ENCODE measurements at regions not wholly inside any gene's neighbourhood (a gene's known extent, or its start where the extent isn't known, plus 50 kb on each side); places are given as distances from the start of the nearest gene placed in this dataset.
"Not testable (repeated sequence)": the region's sequence is repeated elsewhere in the genome, so short reads cannot be mapped to it uniquely, and the experiment has no call there.

DNA sequence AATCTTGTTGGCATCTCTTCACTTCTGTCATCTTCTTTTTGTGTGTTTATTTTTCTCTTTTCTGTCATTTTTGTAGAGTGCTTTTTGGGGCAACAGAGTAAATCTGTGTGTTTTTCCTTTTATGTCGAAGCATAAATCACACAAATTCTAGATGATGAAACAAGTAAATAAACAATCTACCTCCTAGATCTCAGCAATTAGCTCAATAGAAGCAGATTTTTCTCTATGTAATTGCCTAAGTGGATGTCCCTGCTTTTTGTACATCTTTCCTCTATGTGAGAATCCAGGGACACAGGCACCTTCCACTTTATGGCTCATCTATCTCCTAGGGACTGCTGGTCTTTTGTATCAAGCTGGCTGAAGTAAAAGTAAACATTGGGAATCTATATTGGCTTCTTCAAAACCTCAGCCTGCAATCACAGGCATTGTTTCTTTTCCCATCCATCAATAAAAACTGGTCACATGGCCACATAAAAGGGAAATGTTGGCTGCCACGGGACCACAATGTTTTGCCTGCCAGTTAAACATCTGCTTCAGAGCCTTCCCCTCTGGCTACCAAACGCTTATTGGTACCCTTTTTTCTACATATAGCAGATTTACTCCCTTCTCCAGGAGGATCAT, 323.8 kb downstream of the LMO7 start:
- H2AFZ ChIP-seq (ENCODE audit: low read depth, low read length) = no peak overlapping the region
- H3K4me1 ChIP-seq (ENCODE audit: low read length) = peaks cover 33% of the 10 kb centered on the region
- no peaks in the 10 kb centered on the region for H3K79me2 ChIP-seq (ENCODE audit: low read length)
- peak overlapping the region; percentile 20; the same call in 1 of the 2 replicates for H3K27ac ChIP-seq (ENCODE audit: low read length)
- H3K9ac ChIP-seq (ENCODE audit: low read length) = no peak overlapping the region
- peak overlapping the region; percentile 23 for H3K4me3 ChIP-seq (ENCODE audit: low read length)
- H3K27me3 ChIP-seq (ENCODE audit: low read depth, low read length) = peaks cover 11% of the 10 kb centered on the region
- H3K36me3 ChIP-seq (replicated peaks; ENCODE audit: low read depth, low read length) = no peaks in the 10 kb centered on the region
- H3K4me2 ChIP-seq (ENCODE audit: low read length) = peak overlapping the region; percentile 70
- no peaks in the 10 kb centered on the region for H4K20me1 ChIP-seq (ENCODE audit: insufficient read depth, low read length)
- TF ChIP-seq EZH2phosphoT487 (IDR thresholded peaks at IDR 0.05; ENCODE audit: low read depth) = no peak
- TF ChIP-seq, protein P1, sequence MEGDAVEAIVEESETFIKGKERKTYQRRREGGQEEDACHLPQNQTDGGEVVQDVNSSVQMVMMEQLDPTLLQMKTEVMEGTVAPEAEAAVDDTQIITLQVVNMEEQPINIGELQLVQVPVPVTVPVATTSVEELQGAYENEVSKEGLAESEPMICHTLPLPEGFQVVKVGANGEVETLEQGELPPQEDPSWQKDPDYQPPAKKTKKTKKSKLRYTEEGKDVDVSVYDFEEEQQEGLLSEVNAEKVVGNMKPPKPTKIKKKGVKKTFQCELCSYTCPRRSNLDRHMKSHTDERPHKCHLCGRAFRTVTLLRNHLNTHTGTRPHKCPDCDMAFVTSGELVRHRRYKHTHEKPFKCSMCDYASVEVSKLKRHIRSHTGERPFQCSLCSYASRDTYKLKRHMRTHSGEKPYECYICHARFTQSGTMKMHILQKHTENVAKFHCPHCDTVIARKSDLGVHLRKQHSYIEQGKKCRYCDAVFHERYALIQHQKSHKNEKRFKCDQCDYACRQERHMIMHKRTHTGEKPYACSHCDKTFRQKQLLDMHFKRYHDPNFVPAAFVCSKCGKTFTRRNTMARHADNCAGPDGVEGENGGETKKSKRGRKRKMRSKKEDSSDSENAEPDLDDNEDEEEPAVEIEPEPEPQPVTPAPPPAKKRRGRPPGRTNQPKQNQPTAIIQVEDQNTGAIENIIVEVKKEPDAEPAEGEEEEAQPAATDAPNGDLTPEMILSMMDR (IDR thresholded peaks at IDR 0.05; ENCODE audit: low read depth, low read length) = no peak
- H3K9me3 ChIP-seq (ENCODE audit: insufficient read depth, low read length) = no peaks in the 10 kb centered on the region

DNA sequence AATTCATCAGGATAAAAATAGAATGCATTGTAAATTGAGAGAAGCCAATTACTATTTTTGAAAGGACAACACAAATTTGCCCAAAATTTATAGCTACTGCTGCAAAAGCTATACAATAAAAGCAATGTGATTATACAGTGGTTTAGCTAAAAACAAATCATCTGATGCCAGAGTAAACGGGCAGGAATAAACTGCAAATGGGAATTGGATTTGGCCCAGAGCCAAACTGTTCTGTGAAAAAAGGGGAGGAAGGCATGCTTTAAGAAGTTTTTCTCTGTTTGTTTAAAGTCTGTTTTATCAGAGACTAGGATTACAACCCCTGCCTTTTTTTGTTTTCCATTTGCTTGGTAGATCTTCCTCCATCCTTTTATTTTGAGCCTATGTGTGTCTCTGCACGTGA, 317.5 kb downstream of the LMO7 start:
- not testable (repeated sequence) for H3K4me3 ChIP-seq (ENCODE audit: low read length); H2AFZ ChIP-seq (ENCODE audit: low read depth, low read length); H4K20me1 ChIP-seq (ENCODE audit: insufficient read depth, low read length); H3K9ac ChIP-seq (ENCODE audit: low read length); H3K27me3 ChIP-seq (ENCODE audit: low read depth, low read length); H3K27ac ChIP-seq (ENCODE audit: low read length); H3K9me3 ChIP-seq (ENCODE audit: insufficient read depth, low read length); H3K4me1 ChIP-seq (ENCODE audit: low read length); H3K4me2 ChIP-seq (ENCODE audit: low read length); H3K79me2 ChIP-seq (ENCODE audit: low read length); H3K36me3 ChIP-seq (replicated peaks; ENCODE audit: low read depth, low read length)

DNA sequence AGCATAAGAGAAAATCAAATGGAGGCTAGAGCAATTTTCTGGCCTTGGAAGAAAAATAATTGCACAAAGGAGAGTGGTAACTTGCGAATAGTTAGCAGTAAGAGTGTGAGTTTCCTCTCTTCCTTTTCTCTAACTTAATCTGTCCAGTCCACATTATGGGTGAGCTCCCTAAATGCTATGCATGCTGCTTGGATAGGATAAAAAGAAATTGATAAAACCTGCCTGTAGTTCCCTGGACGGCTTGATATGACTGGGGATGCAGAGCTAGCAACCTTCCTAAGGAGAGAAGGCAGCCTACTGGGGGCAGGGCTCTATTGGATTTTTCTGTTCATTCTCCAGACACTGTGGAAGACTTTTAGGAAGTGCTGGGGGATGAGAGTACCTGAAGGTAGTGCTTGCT, 311.3 kb downstream of the LMO7 start:
- H4K20me1 ChIP-seq (ENCODE audit: insufficient read depth, low read length) = no peaks in the 10 kb centered on the region
- H3K4me3 ChIP-seq (ENCODE audit: low read length) = no peak overlapping the region
- no peak overlapping the region for H2AFZ ChIP-seq (ENCODE audit: low read depth, low read length)
- H3K27ac ChIP-seq (ENCODE audit: low read length) = no peak overlapping the region
- no peak for TF ChIP-seq EZH2phosphoT487 (IDR thresholded peaks at IDR 0.05; ENCODE audit: low read depth)
- TF ChIP-seq, protein P1 (IDR thresholded peaks at IDR 0.05; ENCODE audit: low read depth, low read length) = no peak
- no peak overlapping the region for H3K4me2 ChIP-seq (ENCODE audit: low read length)
- H3K36me3 ChIP-seq (replicated peaks; ENCODE audit: low read depth, low read length) = no peaks in the 10 kb centered on the region
- no peak overlapping the region for H3K9ac ChIP-seq (ENCODE audit: low read length)
- no peaks in the 10 kb centered on the region for H3K4me1 ChIP-seq (ENCODE audit: low read length)
- H3K27me3 ChIP-seq (ENCODE audit: low read depth, low read length) = no peaks in the 10 kb centered on the region
- H3K79me2 ChIP-seq (ENCODE audit: low read length) = no peaks in the 10 kb centered on the region
- H3K9me3 ChIP-seq (ENCODE audit: insufficient read depth, low read length) = no peaks in the 10 kb centered on the region

DNA sequence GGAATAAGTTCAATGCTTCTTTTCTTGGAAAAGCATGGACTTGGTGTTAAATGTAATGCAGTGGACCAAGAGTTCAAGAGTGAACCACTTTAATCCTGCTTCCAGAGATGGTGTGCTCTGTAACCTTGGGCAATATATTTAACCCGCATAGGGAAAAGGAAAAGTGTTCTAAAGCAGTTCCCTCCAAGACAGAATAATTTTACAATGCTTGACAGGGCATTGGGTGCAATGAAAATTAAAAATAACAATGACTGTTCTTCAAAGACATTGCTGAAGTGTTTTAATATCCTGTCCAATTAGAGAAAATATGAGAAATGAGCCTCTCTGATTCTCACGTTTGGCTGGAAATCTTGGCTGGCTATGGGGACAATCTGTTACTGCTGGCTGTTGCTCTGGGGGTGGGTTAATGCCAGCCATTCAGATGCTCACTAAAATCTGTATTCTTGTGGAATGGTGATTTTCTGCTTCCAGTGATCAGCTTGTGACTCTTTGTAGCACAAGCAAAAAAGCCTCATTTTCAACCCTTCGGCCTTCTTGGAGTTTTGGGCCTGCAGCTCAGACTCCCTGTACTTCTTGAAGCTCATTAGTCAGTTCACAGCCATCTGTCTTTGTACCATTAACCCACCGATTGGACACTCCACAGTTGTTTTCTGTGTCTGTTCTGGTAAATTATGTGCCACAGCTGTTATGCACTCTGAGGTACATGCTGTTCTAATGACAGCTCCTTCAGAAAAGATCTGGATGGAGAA, 310.6 kb downstream of the LMO7 start:
- no peak overlapping the region for H3K4me3 ChIP-seq (ENCODE audit: low read length)
- H3K27me3 ChIP-seq (ENCODE audit: low read depth, low read length) = no peaks in the 10 kb centered on the region
- H3K36me3 ChIP-seq (replicated peaks; ENCODE audit: low read depth, low read length) = no peaks in the 10 kb centered on the region
- no peak for TF ChIP-seq EZH2phosphoT487 (IDR thresholded peaks at IDR 0.05; ENCODE audit: low read depth)
- TF ChIP-seq, protein P1 (IDR thresholded peaks at IDR 0.05; ENCODE audit: low read depth, low read length) = no peak
- no peak overlapping the region for H2AFZ ChIP-seq (ENCODE audit: low read depth, low read length)
- no peaks in the 10 kb centered on the region for H3K4me1 ChIP-seq (ENCODE audit: low read length)
- H3K9me3 ChIP-seq (ENCODE audit: insufficient read depth, low read length) = no peaks in the 10 kb centered on the region
- H3K79me2 ChIP-seq (ENCODE audit: low read length) = no peaks in the 10 kb centered on the region
- H3K27ac ChIP-seq (ENCODE audit: low read length) = no peak overlapping the region
- no peak overlapping the region for H3K4me2 ChIP-seq (ENCODE audit: low read length)
- H4K20me1 ChIP-seq (ENCODE audit: insufficient read depth, low read length) = no peaks in the 10 kb centered on the region
- no peak overlapping the region for H3K9ac ChIP-seq (ENCODE audit: low read length)
